HL-60 (cell line): ENCODE measurements at regions not wholly inside any gene's neighbourhood (a gene's known extent, or its start where the extent isn't known, plus 50 kb on each side); places are given as distances from the start of the nearest gene placed in this dataset.

Experiments used
- CTCF ChIP-seq: IDR thresholded peaks from one replicate; pipeline ENCODE4 v1.5.1; 2011; ENCODE audit warnings: low read length, control low read depth, inconsistent platforms; ENCODE audit not compliant: insufficient read depth
- POLR2AphosphoS5 ChIP-seq: IDR thresholded peaks from 2 replicates; pipeline ENCODE4 v1.6.1; 2012; ENCODE audit warnings: low read depth

GRCh38 chr13:64078025-64078424 is 2662.4 kb upstream of the PCDH20 start:
- TF ChIP-seq POLR2AphosphoS5 (no peak), CTCF (no peak)
